ENCODE measurements at regions not wholly inside any gene's neighbourhood (a gene's known extent, or its start where the extent isn't known, plus 50 kb on each side); places are given as distances from the start of the nearest gene placed in this dataset.
"Not testable (repeated sequence)": the region's sequence is repeated elsewhere in the genome, so short reads cannot be mapped to it uniquely, and the experiment has no call there.

- Histone ChIP-seq H3K4me3 (replicated peaks in 1 of 2; ENCODE audit: low read depth in 1 of 2, low read length in 2 of 2) (no peak overlapping the region), H3K9ac (ENCODE audit: low read length) (no peak overlapping the region), H3K27ac (ENCODE audit: low read depth, low read length) (no peak overlapping the region), H3K36me3 (ENCODE audit: control insufficient read depth in 1 of 2, insufficient read depth in 2 of 2, low read length in 2 of 2) (no peaks in the 10 kb centered on the region), H3K4me2 (ENCODE audit: low read length) (no peak overlapping the region), H3K4me1 (ENCODE audit: control insufficient read depth in 1 of 2, insufficient read depth in 2 of 2, low read length in 2 of 2) (no peaks in the 10 kb centered on the region), H3K9me3 (ENCODE audit: control insufficient read depth in 1 of 2, insufficient read depth in 1 of 2, low read depth in 1 of 2, low read length in 2 of 2) (no peaks in the 10 kb centered on the region; a peak in 1 of 4 replicates), H3K27me3 (ENCODE audit: insufficient read depth, low read length) (no peaks in the 10 kb centered on the region), H4K20me1 (ENCODE audit: insufficient read depth) (no peaks in the 10 kb centered on the region), H3K9me2 (ENCODE audit: insufficient read depth) (no peaks in the 10 kb centered on the region), H2AFZ (ENCODE audit: low read depth, low read length, poor library complexity, severe bottlenecking) (no peak overlapping the region), H3K79me2 (ENCODE audit: insufficient read depth, low read length) (no peaks in the 10 kb centered on the region)
- ChIA-PET POLR2A (no interaction called here), CTCF (no interaction called here), RAD21 (ENCODE audit: low non-redundant PET in 1 of 2, low total read pairs in 2 of 2, uncharacterized antibody in 2 of 2, unreplicated experiment in 2 of 2) (no interaction called here)
- intact Hi-C loops (cut with micrococcal nuclease) = no loop called here
- no TSS peak for BruUV-seq (replicated peaks)
- ATAC-seq (no peak), DNase-seq (ENCODE audit: low read depth, low spot score) (no peak)
- TF ChIP-seq EZH2phosphoT487 (IDR thresholded peaks at IDR 0.05; ENCODE audit: borderline replicate concordance) = no peak
- TF ChIP-seq MAX (IDR thresholded peaks at IDR 0.05) = no peak
- no peak for TF ChIP-seq ZBTB33 (IDR thresholded peaks at IDR 0.05; ENCODE audit: extremely low read depth, insufficient replicate concordance, low read length)
- TF ChIP-seq FOSL1 (IDR thresholded peaks at IDR 0.05; ENCODE audit: low read depth) = no peak
- no peak for TF ChIP-seq RAD21 (IDR thresholded peaks at IDR 0.05; ENCODE audit: low read depth)
Observed at GRCh38 chr13:87975035-87975434, 303.9 kb downstream of the SLITRK5 start.

GRCh38 chr13:87976650-87977049 lies 305.5 kb downstream of the SLITRK5 start:
- H3K9me3 ChIP-seq (ENCODE audit: control insufficient read depth in 1 of 2, insufficient read depth in 1 of 2, low read depth in 1 of 2, low read length in 2 of 2); H3K79me2 ChIP-seq (ENCODE audit: insufficient read depth, low read length); H3K9ac ChIP-seq (ENCODE audit: low read length); ATAC-seq; RAD21 ChIA-PET (ENCODE audit: low non-redundant PET in 1 of 2, low total read pairs in 2 of 2, uncharacterized antibody in 2 of 2, unreplicated experiment in 2 of 2); POLR2A ChIA-PET; H3K4me2 ChIP-seq (ENCODE audit: low read length); H3K36me3 ChIP-seq (ENCODE audit: control insufficient read depth in 1 of 2, insufficient read depth in 2 of 2, low read length in 2 of 2); BruUV-seq (replicated peaks); DNase-seq (ENCODE audit: low read depth, low spot score); H4K20me1 ChIP-seq (ENCODE audit: insufficient read depth); intact Hi-C loops (cut with micrococcal nuclease); H3K27ac ChIP-seq (ENCODE audit: low read depth, low read length); H2AFZ ChIP-seq (ENCODE audit: low read depth, low read length, poor library complexity, severe bottlenecking); H3K4me1 ChIP-seq (ENCODE audit: control insufficient read depth in 1 of 2, insufficient read depth in 2 of 2, low read length in 2 of 2); H3K27me3 ChIP-seq (ENCODE audit: insufficient read depth, low read length); H3K4me3 ChIP-seq (replicated peaks in 1 of 2; ENCODE audit: low read depth in 1 of 2, low read length in 2 of 2); H3K9me2 ChIP-seq (ENCODE audit: insufficient read depth); CTCF ChIA-PET: not testable (repeated sequence)

Measured in HCT116 (cell line).